Activated CD8-positive, alpha-beta T cell treated with anti-CD3 and anti-CD28 coated beads for 36 hours (primary cell): ENCODE measurements at regions not wholly inside any gene's neighbourhood (a gene's known extent, or its start where the extent isn't known, plus 50 kb on each side); places are given as distances from the start of the nearest gene placed in this dataset.
"Not testable (repeated sequence)": the region's sequence is repeated elsewhere in the genome, so short reads cannot be mapped to it uniquely, and the experiment has no call there.

ENCODE experiments used
- ATAC-seq: fragments of 200-7000 bp; cut with Tn5 transposase; one replicate; pipeline ENCODE4 v1.10.0; 2021; ENCODE audit warnings: mild to moderate bottlenecking, moderate library complexity
- CTCF ChIA-PET: fragments of 350-600 bp; sonication (Branson Sonifier 250); formaldehyde crosslinking; loops from one replicate; lab custom pipeline; 2021; ENCODE audit warnings: antibody characterized with exemption; lab: Charles Lee
- POLR2A ChIA-PET: fragments of 350-600 bp; sonication (Branson Sonifier 250); formaldehyde crosslinking; loops from one replicate; lab custom pipeline; 2021; ENCODE audit warnings: antibody characterized with exemption; lab: Charles Lee
- DNase-seq: peaks from one replicate; pipeline ENCODE4 v3.0.0-alpha.2; 2020
- H3K27ac Mint-ChIP-seq: one replicate; pipeline ENCODE4 v1.8.0; 2021; ENCODE audit warnings: mild to moderate bottlenecking, mixed read lengths
- H3K27me3 Mint-ChIP-seq: one replicate; pipeline ENCODE4 v1.8.0; 2021; ENCODE audit warnings: mixed read lengths
- H3K36me3 Mint-ChIP-seq: one replicate; pipeline ENCODE4 v1.8.0; 2021; ENCODE audit warnings: low read depth, mixed read lengths
- H3K4me1 Mint-ChIP-seq: one replicate; pipeline ENCODE4 v1.8.0; 2021; ENCODE audit warnings: low read depth, mixed read lengths
- H3K4me3 Mint-ChIP-seq: one replicate; pipeline ENCODE4 v1.8.0; 2021; ENCODE audit warnings: mild to moderate bottlenecking, moderate library complexity, mixed read lengths
- H3K9me3 Mint-ChIP-seq: one replicate; pipeline ENCODE4 v1.8.0; 2021; ENCODE audit warnings: mixed read lengths
- CTCF ChIP-seq: fragments of 200-600 bp; IDR thresholded peaks from one replicate; pipeline ENCODE4 v1.8.0; 2022; ENCODE audit warnings: antibody characterized with exemption, mild to moderate bottlenecking
- intact Hi-C: fragments of 100-400 bp; cut with micrococcal nuclease; formaldehyde crosslinking; loops from one replicate; pipeline ENCODE4 v1.10.0; 2022

GRCh38 chr3:177350121-177350520, 152.8 kb upstream of the TBL1XR1 start:
- POLR2A ChIA-PET = no interaction called here
- no peak overlapping the region for H3K4me3 Mint-ChIP-seq
- H3K27me3 Mint-ChIP-seq = no peaks in the 10 kb centered on the region
- peaks cover 6% of the 10 kb centered on the region for H3K9me3 Mint-ChIP-seq
- intact Hi-C loops = no loop called here
- no peak for ATAC-seq
- no peak for DNase-seq
- H3K27ac Mint-ChIP-seq = no peak overlapping the region
- H3K4me1 Mint-ChIP-seq = peaks cover 61% of the 10 kb centered on the region
- CTCF ChIA-PET = interaction anchor here (1.3 kb wide), 1 partner anchor 10 kb away, joined by 3 read pairs; no protein-coding TSS in a partner anchor
- no peak for TF ChIP-seq CTCF
- peaks cover 1% of the 10 kb centered on the region for H3K36me3 Mint-ChIP-seq

- no peak for ATAC-seq
- POLR2A ChIA-PET = no interaction called here
Observed at GRCh38 chr3:177351206-177351605, 153.9 kb upstream of the TBL1XR1 start.

GRCh38 chr3:177351757-177352158, 154.5 kb upstream of the TBL1XR1 start:
- CTCF ChIA-PET = no interaction called here
- peak; percentile 56 for DNase-seq
- peaks cover 6% of the 10 kb centered on the region for H3K9me3 Mint-ChIP-seq
- H3K27ac Mint-ChIP-seq = peak overlapping the region; percentile 62
- no peaks in the 10 kb centered on the region for H3K27me3 Mint-ChIP-seq
- no peak overlapping the region for H3K4me3 Mint-ChIP-seq
- TF ChIP-seq CTCF = no peak
- intact Hi-C loops = no loop called here
- H3K4me1 Mint-ChIP-seq = peaks cover 50% of the 10 kb centered on the region
- H3K36me3 Mint-ChIP-seq = no peaks in the 10 kb centered on the region
- ATAC-seq = peak; percentile 90
- POLR2A ChIA-PET = interaction anchor here (1.0 to 1.3 kb wide), 3 partner anchors 11 to 293 kb away, joined by 3 read pairs; no protein-coding TSS in a partner anchor

More at GRCh38 chr3:177351206-177351605, 153.9 kb upstream of the TBL1XR1 start:
- intact Hi-C loops = no loop called here
- CTCF ChIA-PET = interaction anchor here (1.3 kb wide), 1 partner anchor 9 kb away, joined by 3 read pairs; no protein-coding TSS in a partner anchor
- Mint-ChIP-seq H3K27ac (peak overlapping the region; percentile 62), H3K27me3 (no peaks in the 10 kb centered on the region), H3K9me3 (peaks cover 6% of the 10 kb centered on the region), H3K36me3 (no peaks in the 10 kb centered on the region), H3K4me3 (no peak overlapping the region), H3K4me1 (peaks cover 51% of the 10 kb centered on the region)
- no peak for DNase-seq
- TF ChIP-seq CTCF = no peak

GRCh38 chr3:177352424-177352823, 155.1 kb upstream of the TBL1XR1 start:
- TF ChIP-seq CTCF = no peak
- ATAC-seq = no peak
- no peak for DNase-seq
- Mint-ChIP-seq H3K27me3 (no peaks in the 10 kb centered on the region), H3K4me1 (peaks cover 52% of the 10 kb centered on the region), H3K4me3 (no peak overlapping the region), H3K36me3 (no peaks in the 10 kb centered on the region), H3K27ac (no peak overlapping the region), H3K9me3 (peaks cover 6% of the 10 kb centered on the region)
- POLR2A ChIA-PET = interaction anchor here (0.9 to 1.3 kb wide), 4 partner anchors 10 to 294 kb away, joined by 3 read pairs; no protein-coding TSS in a partner anchor
- CTCF ChIA-PET = interaction anchor here (1.2 to 1.4 kb wide), 2 partner anchors 32 to 155 kb away, joined by 3 read pairs; partner anchors contain the start of gene TBL1XR1
- intact Hi-C loops = no loop called here

GRCh38 chr3:177353140-177353539, 155.9 kb upstream of the TBL1XR1 start:
- H3K9me3 Mint-ChIP-seq = peaks cover 6% of the 10 kb centered on the region

GRCh38 chr3:177353879-177354278, 156.6 kb upstream of the TBL1XR1 start:
- H3K4me3 Mint-ChIP-seq, DNase-seq, H3K36me3 Mint-ChIP-seq, H3K27me3 Mint-ChIP-seq, intact Hi-C loops, CTCF ChIA-PET, H3K9me3 Mint-ChIP-seq, H3K27ac Mint-ChIP-seq, ATAC-seq: not testable (repeated sequence)
- POLR2A ChIA-PET = interaction anchor here (1.0 kb wide), 1 partner anchor 16 kb away, joined by 3 read pairs; no protein-coding TSS in a partner anchor
- H3K4me1 Mint-ChIP-seq = peaks cover 59% of the 10 kb centered on the region

More at GRCh38 chr3:177353140-177353539, 155.9 kb upstream of the TBL1XR1 start:
- intact Hi-C loops = no loop called here
- Mint-ChIP-seq H3K27ac (no peak overlapping the region), H3K36me3 (no peaks in the 10 kb centered on the region), H3K4me1 (peaks cover 53% of the 10 kb centered on the region), H3K27me3 (no peaks in the 10 kb centered on the region), H3K4me3 (no peak overlapping the region)
- ChIA-PET POLR2A (no interaction called here), CTCF (interaction anchor here (1.2 to 1.4 kb wide), 2 partner anchors 33 to 156 kb away, joined by 3 read pairs; partner anchors contain the start of gene TBL1XR1)
- DNase-seq (no peak), ATAC-seq (no peak)
- TF ChIP-seq CTCF = no peak
